Neural cell (in vitro differentiated cells): ENCODE measurements at regions not wholly inside any gene's neighbourhood (a gene's known extent, or its start where the extent isn't known, plus 50 kb on each side); places are given as distances from the start of the nearest gene placed in this dataset.

Source experiments
- CTCF ChIP-seq: fragments of 450-650 bp; IDR thresholded peaks from 2 replicates; pipeline ENCODE4 v1.5.1; 2014; ENCODE audit warnings: antibody characterized with exemption, mild to moderate bottlenecking, moderate library complexity; ENCODE audit not compliant: poor library complexity, severe bottlenecking
- EP300 ChIP-seq: fragments of 450-650 bp; conservative IDR thresholded peaks from 2 replicates; pipeline ENCODE4 v1.6.1; 2014; ENCODE audit warnings: antibody characterized with exemption, mild to moderate bottlenecking, moderate library complexity; ENCODE audit not compliant: poor library complexity, severe bottlenecking
- EZH2 ChIP-seq: fragments of 200-600, 300-800 bp; shearing (Covaris generic), sonication (generic); IDR thresholded peaks from 2 replicates; pipeline ENCODE4 v1.6.1; 2014; ENCODE audit warnings: antibody characterized with exemption, low read length, borderline replicate concordance, mild to moderate bottlenecking; ENCODE audit not compliant: insufficient read depth, poor library complexity, severe bottlenecking
- MXI1 ChIP-seq: fragments of 450-650 bp; conservative IDR thresholded peaks from 2 replicates; pipeline ENCODE4 v1.6.1; 2014; ENCODE audit warnings: antibody characterized with exemption, mild to moderate bottlenecking; ENCODE audit not compliant: poor library complexity, severe bottlenecking
- POLR2AphosphoS5 ChIP-seq: IDR thresholded peaks from 2 replicates; pipeline ENCODE4 v1.6.1; 2012
- RAD21 ChIP-seq: fragments of 450-650 bp; conservative IDR thresholded peaks from 2 replicates; pipeline ENCODE4 v1.6.1; 2014; ENCODE audit warnings: antibody characterized with exemption, mild to moderate bottlenecking, moderate library complexity
- REST ChIP-seq: IDR thresholded peaks from 2 replicates; pipeline ENCODE4 v1.6.1; 2012; ENCODE audit warnings: borderline replicate concordance
- TAF1 ChIP-seq: IDR thresholded peaks from 2 replicates; pipeline ENCODE4 v1.6.1; 2012; ENCODE audit warnings: low read depth

- TF ChIP-seq CTCF (no peak), EZH2 (no peak), REST (no peak), TAF1 (no peak), POLR2AphosphoS5 (no peak), EP300 (no peak), RAD21 (no peak), MXI1 (no peak)
These were observed 61.8 kb upstream of the PITX1 start for GRCh38 chr5:135095871-135096270.
